ENCODE measurements at regions not wholly inside any gene's neighbourhood (a gene's known extent, or its start where the extent isn't known, plus 50 kb on each side); places are given as distances from the start of the nearest gene placed in this dataset.

- TF ChIP-seq MAX (IDR thresholded peaks at IDR 0.05) = no peak
Observed at GRCh38 chr1:168473126-168473525, 70.7 kb downstream of the XCL2 start (continued).

All from H1 (cell line).